Adrenal gland (tissue), 9 donors: ENCODE measurements at regions not wholly inside any gene's neighbourhood (a gene's known extent, or its start where the extent isn't known, plus 50 kb on each side); places are given as distances from the start of the nearest gene placed in this dataset.

ENCODE experiments used
- DNase-seq, 7 donors: peaks; one replicate each; pipeline ENCODE4 v3.0.0-alpha.2; 2019 to 2020
- H3K27ac ChIP-seq, 5 donors: fragments of 200-600 bp; sonication (generic) in 4 of 5; 1 replicate in 3 of 5; 2 replicates in 2 of 5; pipeline versions ENCODE4 v1.5.1 to v1.8.0; 2016 to 2020; ENCODE audit warnings: mild to moderate bottlenecking in 1 of 5
- H3K27me3 ChIP-seq: fragments of 200-600 bp; 2 replicates; pipeline ENCODE4 v1.8.0; 2021
- H3K36me3 ChIP-seq, 2 donors: fragments of 200-600 bp; replicated peaks in 1 of 2; 1 replicate in 1 of 2; 2 replicates in 1 of 2; pipeline versions ENCODE4 v1.5.1 to v1.8.0; 2018 to 2022
- H3K4me1 ChIP-seq, 2 donors: fragments of 200-600 bp; replicated peaks in 1 of 2; 1 replicate in 1 of 2; 2 replicates in 1 of 2; pipeline versions ENCODE4 v1.5.1 to v1.8.0; 2018 to 2021
- H3K4me3 ChIP-seq, 4 donors: fragments of 200-600 bp; sonication (generic) in 3 of 4; one replicate each; pipeline ENCODE4 v1.5.1; 2016 to 2018
- H3K9me3 ChIP-seq, 3 donors: fragments of 200-600 bp; sonication (generic) in 1 of 3; replicated peaks in 1 of 3; 1 replicate in 2 of 3; 2 replicates in 1 of 3; pipeline versions ENCODE4 v1.5.1 to v1.8.0; 2016 to 2021
- CTCF ChIP-seq, 6 experiments: fragments of 450-650 bp in 4 of 6; fragments of 200-600 bp in 2 of 6; sonication (generic) in 1 of 6; IDR thresholded peaks; 1 replicate in 5 of 6; 2 replicates in 1 of 6; pipeline versions ENCODE4 v1.5.1 to v1.8.0; 2016 to 2021; ENCODE audit warnings: antibody characterized with exemption in 6 of 6, mild to moderate bottlenecking in 2 of 6, moderate library complexity in 1 of 6
- POLR2A ChIP-seq, 2 donors: fragments of 450-650 bp; IDR thresholded peaks; one replicate each; pipeline ENCODE4 v1.6.1; 2017; ENCODE audit warnings: antibody characterized with exemption in 2 of 2, mild to moderate bottlenecking in 2 of 2, moderate library complexity in 1 of 2
- WGBS, 4 donors: extraction: QIAGEN DNeasy Blood & Tissue Kit in 2 of 4; methylation state at CpG; one replicate each; pipeline versions ENCODE4 v1.1.5 to v1.1.7; 2013 to 2017; 5-methylcytosine and 5-hydroxymethylcytosine counted together
- intact Hi-C, 2 donors: fragments of 100-400 bp; cut with DNase I; formaldehyde crosslinking; loops; one replicate each; pipeline versions ENCODE4 v1.14.1 to v1.15.0; 2022 to 2023
- donor health status: healthy with polysubstance abuse.
- donor health status: Bipolar disorder and iron deficiency.
- donor health status: DM: yes; HTN: yes; CAD: no.
- donor health status: DM: no; HTN: no; CAD: no.
- donor health status: DM: no; HTN: no; CAD: no.

- Histone ChIP-seq H3K27me3 (no peaks in the 10 kb centered on the region), H3K4me1 (no peaks in the 10 kb centered on the region), H3K9me3 (no peaks in the 10 kb centered on the region), H3K27ac (no peak overlapping the region), H3K4me3 (no peak overlapping the region), H3K36me3 (no peaks in the 10 kb centered on the region)
- no peak for DNase-seq
- TF ChIP-seq CTCF (IDR thresholded peaks at IDR 0.05), result no peak
- no peak for TF ChIP-seq POLR2A (IDR thresholded peaks at IDR 0.05)
- 39 to 50% (median 46%) methylated on average over 5 of the region's 5 CpGs for WGBS, 4 donors
- intact Hi-C loops, result no loop called here
These were observed 137.3 kb downstream of the SLC30A10 start for GRCh38 chr1:219790834-219791615.

- intact Hi-C loops, result no loop called here
- H3K4me1 ChIP-seq, result no peaks in the 10 kb centered on the region
- no peak overlapping the region for H3K27ac ChIP-seq
- DNase-seq, result no peak
- no peaks in the 10 kb centered on the region for H3K9me3 ChIP-seq
- 70 to 95% (median 72%) methylated on average over 4 of the region's 4 CpGs for WGBS, 4 donors
- H3K36me3 ChIP-seq, result no peaks in the 10 kb centered on the region
- TF ChIP-seq CTCF (IDR thresholded peaks at IDR 0.05) (no peak), POLR2A (IDR thresholded peaks at IDR 0.05) (no peak)
- H3K27me3 ChIP-seq, result no peaks in the 10 kb centered on the region
- no peak overlapping the region for H3K4me3 ChIP-seq
These were observed 139.7 kb downstream of the SLC30A10 start for GRCh38 chr1:219788700-219789099.

GRCh38 chr1:219788091-219788490 is 140.3 kb downstream of the SLC30A10 start:
- WGBS, 4 donors, result 81 to 100% (median 88%) methylated on average over 1 of the region's 1 CpG; no CpG with 5 or more reads in 1 of the 4 donors
- H3K4me3 ChIP-seq, result no peak overlapping the region
- intact Hi-C loops, result no loop called here
- no peak overlapping the region for H3K27ac ChIP-seq
- no peaks in the 10 kb centered on the region for H3K4me1 ChIP-seq
- no peak for DNase-seq
- TF ChIP-seq POLR2A (IDR thresholded peaks at IDR 0.05), result no peak
- no peak for TF ChIP-seq CTCF (IDR thresholded peaks at IDR 0.05)
- H3K36me3 ChIP-seq, result no peaks in the 10 kb centered on the region
- no peaks in the 10 kb centered on the region for H3K9me3 ChIP-seq
- no peaks in the 10 kb centered on the region for H3K27me3 ChIP-seq

GRCh38 chr1:219784660-219785381 is 143.5 kb downstream of the SLC30A10 start:
- H3K27ac ChIP-seq, result no peak overlapping the region

More at GRCh38 chr1:219784660-219785381, 143.5 kb downstream of the SLC30A10 start:
- 58 to 82% (median 64%) methylated on average over 7 to 8 of the region's 8 CpGs for WGBS, 4 donors
- DNase-seq, result no peak
- no peaks in the 10 kb centered on the region for H3K9me3 ChIP-seq
- H3K36me3 ChIP-seq, result no peaks in the 10 kb centered on the region
- H3K27me3 ChIP-seq, result no peaks in the 10 kb centered on the region
- H3K4me3 ChIP-seq, result no peak overlapping the region
- no peaks in the 10 kb centered on the region for H3K4me1 ChIP-seq
- TF ChIP-seq CTCF (IDR thresholded peaks at IDR 0.05) (no peak), POLR2A (IDR thresholded peaks at IDR 0.05) (no peak)
- intact Hi-C loops, result no loop called here
